ENCODE measurements at regions not wholly inside any gene's neighbourhood (a gene's known extent, or its start where the extent isn't known, plus 50 kb on each side); places are given as distances from the start of the nearest gene placed in this dataset.

GRCh38 chr16:9655051-9655450 lies 527.2 kb downstream of the GRIN2A start:
- no peak for TF ChIP-seq CTCF (IDR thresholded peaks at IDR 0.05; ENCODE audit: low read depth, low read length, missing control alignments)
- H3K4me3 ChIP-seq (replicated peaks; ENCODE audit: low read depth, low read length): no peak overlapping the region
- DNase-seq (ENCODE audit: extremely low read depth, low read depth): no peak

- DNase-seq (ENCODE audit: extremely low read depth, low read depth): no peak
- H3K4me3 ChIP-seq (replicated peaks; ENCODE audit: low read depth, low read length): no peak overlapping the region
- TF ChIP-seq CTCF (IDR thresholded peaks at IDR 0.05; ENCODE audit: low read depth, low read length, missing control alignments): no peak
Observed at GRCh38 chr16:9657641-9658040, 524.6 kb downstream of the GRIN2A start.

DNA sequence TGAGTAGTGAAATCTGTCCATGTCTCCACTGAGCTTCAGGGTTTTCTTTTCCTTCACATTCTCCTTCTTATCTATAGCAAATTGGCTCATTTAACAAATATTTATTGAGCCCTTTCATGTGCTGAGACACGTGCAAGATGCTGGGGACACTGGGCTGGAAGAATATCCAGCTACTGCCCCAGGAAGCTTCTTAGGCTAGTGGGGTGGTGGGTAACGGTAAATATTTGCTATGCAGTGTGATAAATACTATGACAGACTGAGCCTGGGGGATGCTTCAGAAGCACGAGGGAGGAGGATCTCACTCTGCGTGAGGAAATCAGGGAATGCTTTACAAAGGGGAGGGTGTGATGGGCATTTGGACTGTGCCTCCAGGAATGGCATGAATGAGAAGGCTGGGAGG lies 524.1 kb downstream of the GRIN2A start:
- H3K4me3 ChIP-seq (replicated peaks; ENCODE audit: low read depth, low read length): no peak overlapping the region

DNA sequence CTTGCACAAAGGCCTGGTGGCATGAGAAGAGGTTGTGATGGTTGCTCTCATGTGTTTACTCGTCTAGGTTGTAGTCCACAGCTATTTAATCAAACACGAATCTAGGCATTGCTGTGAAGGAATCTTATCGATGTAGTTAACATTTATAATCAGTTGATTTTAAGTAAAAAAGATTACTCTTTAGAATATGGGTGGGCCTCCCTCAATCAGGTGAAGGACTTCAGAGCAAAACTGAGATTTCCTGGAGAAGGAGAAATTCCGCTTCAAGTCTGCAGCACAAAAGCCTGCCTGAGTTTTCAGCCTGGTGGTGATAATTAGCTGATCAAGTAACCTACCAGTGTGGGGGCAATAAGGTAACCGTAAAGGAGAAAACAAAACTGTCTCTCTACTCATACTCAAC lies 523.6 kb downstream of the GRIN2A start:
- no peak overlapping the region for H3K4me3 ChIP-seq (replicated peaks; ENCODE audit: low read depth, low read length)
- no peak for DNase-seq (ENCODE audit: extremely low read depth, low read depth)
- no peak for TF ChIP-seq CTCF (IDR thresholded peaks at IDR 0.05; ENCODE audit: low read depth, low read length, missing control alignments)

More for the DNA sequence above, 524.1 kb downstream of the GRIN2A start:
- TF ChIP-seq CTCF (IDR thresholded peaks at IDR 0.05; ENCODE audit: low read depth, low read length, missing control alignments): no peak
- DNase-seq (ENCODE audit: extremely low read depth, low read depth): no peak

GRCh38 chr16:9660898-9661297 lies 521.3 kb downstream of the GRIN2A start:
- no peak for DNase-seq (ENCODE audit: extremely low read depth, low read depth)
- no peak for TF ChIP-seq CTCF (IDR thresholded peaks at IDR 0.05; ENCODE audit: low read depth, low read length, missing control alignments)

DNA sequence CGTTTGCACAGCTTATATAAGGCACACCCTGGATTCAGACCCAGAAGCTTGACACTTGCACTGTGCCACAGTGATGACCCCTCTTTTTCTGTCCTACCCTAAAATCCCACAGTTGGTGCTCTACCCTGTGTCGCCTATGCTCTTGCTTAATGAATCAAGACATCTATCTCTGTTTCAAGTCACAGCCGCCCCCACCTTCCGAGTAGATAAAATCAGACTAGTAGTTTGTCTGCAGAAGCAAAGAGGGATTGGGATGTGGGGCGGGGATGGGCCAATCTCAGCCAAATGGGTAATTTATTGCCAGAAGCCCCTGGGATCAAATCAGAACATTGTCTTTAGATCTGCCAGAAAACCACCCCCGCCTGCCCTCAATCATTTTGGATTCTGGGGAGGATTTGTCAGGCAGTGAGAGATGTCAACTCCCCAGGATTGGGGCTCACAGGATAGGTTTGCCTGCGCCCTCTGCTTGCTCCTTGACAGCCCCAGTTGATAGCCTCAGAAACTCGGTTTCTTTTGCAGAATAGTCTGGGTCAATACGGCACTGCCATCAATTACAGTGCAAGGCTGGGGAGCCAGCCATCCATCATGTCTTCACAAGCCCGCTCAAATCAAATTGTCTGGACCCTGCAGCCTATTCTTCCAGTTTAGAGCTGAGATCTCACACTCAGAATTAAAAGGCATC lies 520.8 kb downstream of the GRIN2A start:
- no peak for TF ChIP-seq CTCF (IDR thresholded peaks at IDR 0.05; ENCODE audit: low read depth, low read length, missing control alignments)
- H3K4me3 ChIP-seq (replicated peaks; ENCODE audit: low read depth, low read length): no peak overlapping the region
- DNase-seq (ENCODE audit: extremely low read depth, low read depth): no peak

More at GRCh38 chr16:9660898-9661297, 521.3 kb downstream of the GRIN2A start:
- H3K4me3 ChIP-seq (replicated peaks; ENCODE audit: low read depth, low read length): no peak overlapping the region

DNA sequence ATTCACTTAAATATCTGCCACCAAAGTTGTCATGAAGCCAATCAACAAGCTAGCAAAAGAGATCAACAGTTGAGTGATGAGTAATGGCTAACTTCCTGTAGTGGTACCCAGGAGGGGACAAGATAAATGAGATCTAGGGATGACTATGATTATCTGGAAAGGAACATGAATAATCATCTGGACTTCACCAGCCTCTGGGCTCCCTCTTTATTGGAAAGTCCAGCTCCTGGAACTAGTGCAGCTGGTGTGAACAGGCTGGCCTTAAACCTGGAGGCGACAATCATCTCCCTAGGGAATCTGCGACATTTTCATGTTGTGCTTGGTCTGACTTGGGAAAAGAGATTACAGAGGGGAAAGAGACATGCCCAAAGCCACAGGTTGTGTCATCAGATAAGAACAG lies 518.6 kb downstream of the GRIN2A start:
- DNase-seq (ENCODE audit: extremely low read depth, low read depth): no peak
- no peak overlapping the region for H3K4me3 ChIP-seq (replicated peaks; ENCODE audit: low read depth, low read length)
- TF ChIP-seq CTCF (IDR thresholded peaks at IDR 0.05; ENCODE audit: low read depth, low read length, missing control alignments): no peak
